Adipocyte (in vitro differentiated cells): ENCODE measurements at regions not wholly inside any gene's neighbourhood (a gene's known extent, or its start where the extent isn't known, plus 50 kb on each side); places are given as distances from the start of the nearest gene placed in this dataset.
"Not testable (repeated sequence)": the region's sequence is repeated elsewhere in the genome, so short reads cannot be mapped to it uniquely, and the experiment has no call there.

Experiments
- DNase-seq: peaks from one replicate; pipeline ENCODE4 v3.0.0-alpha.2; 2015; ENCODE audit warnings: low read depth
- H3K27me3 ChIP-seq: replicated peaks from 2 replicates; pipeline ENCODE4 v1.7.0; 2013; ENCODE audit warnings: mild to moderate bottlenecking, low read length, moderate library complexity; ENCODE audit not compliant: control insufficient read depth, insufficient read depth
- H3K36me3 ChIP-seq: 2 replicates; pipeline ENCODE4 v1.7.0; 2013; ENCODE audit warnings: low read length, mild to moderate bottlenecking, moderate library complexity; ENCODE audit not compliant: control insufficient read depth, insufficient read depth, severe bottlenecking
- H3K4me1 ChIP-seq: 2 replicates; pipeline ENCODE4 v1.7.0; 2013; ENCODE audit warnings: mild to moderate bottlenecking, low read length, moderate library complexity; ENCODE audit not compliant: control insufficient read depth, insufficient read depth
- H3K4me3 ChIP-seq: 2 replicates; pipeline ENCODE4 v1.7.0; 2013; ENCODE audit warnings: mild to moderate bottlenecking, low read length, moderate library complexity
- H3K9ac ChIP-seq: 2 replicates; pipeline ENCODE4 v1.7.0; 2013; ENCODE audit warnings: mild to moderate bottlenecking, low read length, moderate library complexity
- H3K9me3 ChIP-seq: 2 replicates; pipeline ENCODE4 v1.7.0; 2013; ENCODE audit warnings: mild to moderate bottlenecking, low read length, moderate library complexity; ENCODE audit not compliant: control insufficient read depth

DNA sequence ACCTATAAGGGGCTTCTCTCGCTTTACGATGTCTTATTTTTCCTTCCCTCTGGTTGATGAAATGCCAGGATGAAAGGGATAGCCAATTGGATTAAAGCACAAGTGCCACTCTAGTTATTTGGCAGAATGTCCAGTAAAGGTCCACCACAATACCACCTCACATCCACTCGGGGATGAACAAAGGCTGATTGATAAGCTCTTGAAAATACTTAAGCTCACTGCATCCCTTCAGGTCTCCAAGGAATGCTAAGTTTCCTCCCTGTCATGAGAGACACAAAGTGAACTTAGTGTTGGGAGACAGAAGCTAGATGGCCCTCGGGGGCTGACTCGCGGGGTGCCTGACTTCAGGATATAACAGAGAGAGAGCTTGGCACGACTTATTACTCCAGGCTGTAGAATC is 185.9 kb upstream of the ZNF644 start:
- not testable (repeated sequence) for H3K27me3 ChIP-seq

DNA sequence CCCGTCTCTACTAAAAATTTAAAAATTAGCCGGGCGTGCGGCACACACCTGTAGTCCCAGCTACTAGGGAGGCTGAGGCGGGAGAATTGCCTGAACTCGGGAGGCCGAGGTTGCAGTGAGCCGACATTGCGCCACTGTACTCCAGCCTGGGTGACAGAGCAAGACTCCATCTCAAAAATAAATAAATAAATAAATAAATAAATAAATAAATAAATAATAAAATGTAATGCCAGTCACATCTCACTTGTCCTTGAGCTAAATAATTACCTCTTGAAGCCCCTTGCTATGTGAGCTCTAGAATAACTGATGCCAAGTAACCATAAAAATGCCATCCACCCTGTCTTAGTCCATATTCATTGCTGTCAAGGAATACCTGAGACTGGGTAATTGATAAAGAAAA is 182.3 kb upstream of the ZNF644 start:
- DNase-seq, H3K4me1 ChIP-seq, H3K4me3 ChIP-seq, H3K36me3 ChIP-seq, H3K9me3 ChIP-seq, H3K9ac ChIP-seq: not testable (repeated sequence)
- H3K27me3 ChIP-seq: peaks cover 12% of the 10 kb centered on the region

More for the DNA sequence above, 185.9 kb upstream of the ZNF644 start:
- not testable (repeated sequence) for H3K36me3 ChIP-seq, H3K4me3 ChIP-seq, H3K9me3 ChIP-seq, DNase-seq, H3K9ac ChIP-seq, H3K4me1 ChIP-seq

DNA sequence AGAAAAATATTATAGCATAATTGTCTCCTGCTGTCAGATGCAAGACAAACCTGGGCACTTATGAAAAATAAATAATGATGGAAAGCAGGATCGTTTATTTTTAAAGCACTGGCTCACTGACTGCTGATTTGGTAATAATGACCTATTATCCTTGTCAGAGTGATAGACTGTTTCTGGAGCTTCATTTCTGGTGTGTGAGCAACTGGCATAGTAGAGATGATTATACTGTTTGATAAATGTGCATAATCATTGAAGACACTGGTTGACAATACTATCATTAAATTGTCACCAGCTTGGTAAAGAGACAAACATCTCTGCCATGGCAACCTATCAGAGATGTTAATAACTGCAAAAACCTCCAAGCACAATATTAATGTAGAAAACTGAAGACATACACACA is 179.9 kb upstream of the ZNF644 start:
- Histone ChIP-seq H3K9me3 (no peaks in the 10 kb centered on the region), H3K4me1 (no peaks in the 10 kb centered on the region), H3K36me3 (no peaks in the 10 kb centered on the region), H3K27me3 (peaks cover 12% of the 10 kb centered on the region), H3K9ac (no peak overlapping the region), H3K4me3 (no peak overlapping the region)
- DNase-seq: no peak

DNA sequence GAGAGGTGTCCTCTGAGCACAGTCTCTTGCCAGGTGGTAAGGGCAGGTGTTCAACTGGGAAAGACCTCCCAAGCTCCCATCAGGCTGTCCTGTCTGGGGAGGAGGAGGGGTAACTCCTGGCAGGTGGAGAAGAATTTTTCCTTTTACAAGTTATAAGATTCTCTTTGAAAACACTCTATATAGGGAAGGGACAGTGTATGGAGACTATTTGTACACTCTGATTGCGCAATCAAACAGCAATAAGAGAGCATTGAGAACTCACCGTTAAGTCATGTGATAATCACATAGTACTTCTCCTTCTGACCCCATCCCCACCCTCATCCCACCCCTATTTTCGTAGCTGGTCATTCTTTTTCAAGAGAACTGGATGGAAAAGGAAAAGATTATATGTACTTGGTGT is 179.3 kb upstream of the ZNF644 start:
- H3K9ac ChIP-seq: no peak overlapping the region
- H3K27me3 ChIP-seq: peaks cover 10% of the 10 kb centered on the region
- no peaks in the 10 kb centered on the region for H3K9me3 ChIP-seq
- peak; percentile 4 for DNase-seq
- no peaks in the 10 kb centered on the region for H3K4me1 ChIP-seq
- H3K4me3 ChIP-seq: no peak overlapping the region
- H3K36me3 ChIP-seq: no peaks in the 10 kb centered on the region

DNA sequence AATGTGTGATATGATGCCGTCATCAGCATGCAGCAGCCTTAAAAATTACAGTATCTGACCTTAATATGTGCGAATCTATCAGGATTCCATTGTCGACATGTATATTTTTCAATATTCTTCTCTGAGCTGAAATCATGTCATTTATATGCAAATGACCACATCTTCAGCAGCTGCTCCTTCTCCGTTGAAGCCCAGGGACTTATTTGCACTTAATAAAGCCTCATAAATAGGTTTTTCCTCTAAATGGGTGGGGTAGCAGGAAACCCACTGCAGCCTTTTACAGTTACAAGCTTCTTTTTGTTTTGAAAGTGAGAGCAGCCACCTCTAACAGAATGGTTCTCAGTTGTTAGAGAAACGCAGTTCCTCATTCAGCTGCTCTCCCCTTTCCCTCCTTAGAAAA is 178.8 kb upstream of the ZNF644 start:
- DNase-seq: no peak
- Histone ChIP-seq H3K36me3 (no peaks in the 10 kb centered on the region), H3K27me3 (peaks cover 7% of the 10 kb centered on the region), H3K4me3 (no peak overlapping the region), H3K4me1 (no peaks in the 10 kb centered on the region), H3K9me3 (no peaks in the 10 kb centered on the region), H3K9ac (no peak overlapping the region)

DNA sequence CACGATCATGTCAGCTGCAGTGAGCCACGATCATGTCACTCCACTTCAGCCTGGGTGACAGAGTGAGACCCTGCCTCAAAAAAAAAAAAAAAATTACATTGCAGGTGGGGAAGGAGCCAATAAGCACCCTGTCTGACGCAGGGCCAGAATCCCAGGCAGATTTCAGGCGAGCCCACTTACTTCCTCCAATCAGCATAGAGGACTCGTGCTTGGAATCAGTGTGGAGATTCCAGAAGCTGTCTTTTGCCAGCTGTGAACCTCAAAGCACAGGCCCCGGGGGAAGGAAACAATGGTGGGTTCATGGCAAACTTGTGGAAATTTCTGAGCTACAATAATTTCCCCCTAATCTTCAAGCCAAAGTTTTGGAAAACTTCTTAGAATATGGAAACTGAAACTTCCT is 178.2 kb upstream of the ZNF644 start:
- Histone ChIP-seq H3K4me1 (no peaks in the 10 kb centered on the region), H3K27me3 (peaks cover 7% of the 10 kb centered on the region), H3K9ac (no peak overlapping the region), H3K4me3 (no peak overlapping the region), H3K36me3 (no peaks in the 10 kb centered on the region), H3K9me3 (no peaks in the 10 kb centered on the region)
- DNase-seq: no peak

DNA sequence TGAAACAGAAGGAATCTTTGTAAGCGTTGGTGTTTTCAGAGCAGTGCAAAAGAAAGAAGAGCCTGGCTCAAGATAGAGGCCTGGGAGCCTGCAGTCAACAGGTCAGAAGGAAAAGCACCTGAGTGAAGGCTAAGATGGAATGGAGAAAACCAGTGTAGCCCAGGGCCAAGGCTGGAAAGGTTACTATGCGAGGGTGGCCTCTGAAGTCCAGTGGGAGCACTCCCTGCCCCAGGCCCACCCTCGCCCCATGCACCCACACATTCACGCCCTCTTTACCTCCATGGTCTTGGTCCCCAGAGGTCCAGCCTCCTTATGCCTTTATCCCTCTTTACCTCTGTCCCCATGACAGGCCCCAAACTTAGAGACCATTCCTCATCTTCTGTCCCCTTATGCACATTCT is 169.2 kb upstream of the ZNF644 start:
- no peaks in the 10 kb centered on the region for H3K36me3 ChIP-seq
- DNase-seq: no peak
- H3K9me3 ChIP-seq: no peaks in the 10 kb centered on the region
- peaks cover 19% of the 10 kb centered on the region for H3K27me3 ChIP-seq
- H3K4me3 ChIP-seq: no peak overlapping the region
- H3K9ac ChIP-seq: no peak overlapping the region
- H3K4me1 ChIP-seq: no peaks in the 10 kb centered on the region

DNA sequence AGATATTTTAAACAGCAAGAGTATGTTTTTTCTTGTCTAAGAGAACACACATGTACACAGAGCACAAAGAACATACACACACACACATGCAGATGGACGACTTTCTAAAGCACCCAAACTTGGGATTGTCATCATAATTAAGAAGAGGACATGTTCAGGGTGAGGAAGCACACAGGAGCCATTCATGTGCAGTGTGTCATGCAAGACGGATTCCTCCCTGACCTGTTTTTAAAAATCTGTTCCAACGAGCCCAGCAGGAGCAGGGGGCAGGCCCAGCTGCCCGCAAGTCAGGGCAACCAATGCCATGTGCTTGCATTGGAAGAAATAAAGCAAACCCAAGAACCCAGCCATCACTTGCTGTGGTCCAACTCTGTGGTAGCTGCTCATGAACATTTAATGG is 167.3 kb upstream of the ZNF644 start:
- no peak for DNase-seq
- H3K9ac ChIP-seq: no peak overlapping the region
- H3K36me3 ChIP-seq: no peaks in the 10 kb centered on the region
- peaks cover 19% of the 10 kb centered on the region for H3K27me3 ChIP-seq
- H3K4me3 ChIP-seq: no peak overlapping the region
- no peaks in the 10 kb centered on the region for H3K9me3 ChIP-seq
- H3K4me1 ChIP-seq: no peaks in the 10 kb centered on the region

DNA sequence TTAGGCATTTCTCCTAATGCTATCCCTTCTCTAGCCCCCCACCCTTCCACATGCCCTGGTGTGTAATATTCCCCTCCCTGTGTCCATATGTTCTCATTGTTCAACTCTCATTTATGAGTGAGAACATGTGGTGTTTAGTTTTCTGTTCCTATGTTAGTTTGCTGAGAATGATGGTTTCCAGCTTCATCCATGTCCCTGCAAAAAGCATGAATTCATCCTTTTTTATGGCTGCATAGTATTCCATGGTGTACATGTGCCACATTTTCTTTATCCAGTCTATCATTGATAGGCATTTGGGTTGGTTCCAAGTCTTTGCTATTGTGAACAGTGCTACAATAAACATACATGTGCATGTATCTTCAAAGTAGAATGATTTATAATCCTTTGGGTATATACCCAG is 161.0 kb upstream of the ZNF644 start:
- not testable (repeated sequence) for H3K4me1 ChIP-seq, H3K4me3 ChIP-seq, H3K9ac ChIP-seq, H3K36me3 ChIP-seq, DNase-seq, H3K27me3 ChIP-seq, H3K9me3 ChIP-seq

DNA sequence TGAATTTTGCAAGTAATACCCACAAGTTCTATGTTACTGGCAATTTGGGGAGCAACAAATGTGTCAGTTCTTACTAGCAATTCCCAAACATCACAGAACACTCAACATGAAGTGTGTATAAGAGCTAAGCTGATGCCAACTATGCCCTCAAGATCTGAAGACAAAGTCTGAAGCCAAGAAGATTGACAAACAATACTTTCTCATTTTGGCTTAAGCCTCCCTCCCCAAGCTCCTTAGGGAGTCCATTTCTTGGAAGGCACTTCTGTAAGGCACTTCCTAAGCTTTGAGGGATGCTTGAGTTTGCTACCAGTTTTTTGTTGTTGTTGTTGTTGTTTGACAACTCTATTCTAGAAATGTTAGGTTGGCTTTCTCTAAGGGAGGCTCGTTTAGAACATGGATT is 154.4 kb upstream of the ZNF644 start:
- no peak for DNase-seq
- H3K9me3 ChIP-seq: no peaks in the 10 kb centered on the region
- H3K4me3 ChIP-seq: no peak overlapping the region
- H3K27me3 ChIP-seq: peaks cover 58% of the 10 kb centered on the region
- H3K36me3 ChIP-seq: no peaks in the 10 kb centered on the region
- H3K4me1 ChIP-seq: no peaks in the 10 kb centered on the region
- no peak overlapping the region for H3K9ac ChIP-seq

DNA sequence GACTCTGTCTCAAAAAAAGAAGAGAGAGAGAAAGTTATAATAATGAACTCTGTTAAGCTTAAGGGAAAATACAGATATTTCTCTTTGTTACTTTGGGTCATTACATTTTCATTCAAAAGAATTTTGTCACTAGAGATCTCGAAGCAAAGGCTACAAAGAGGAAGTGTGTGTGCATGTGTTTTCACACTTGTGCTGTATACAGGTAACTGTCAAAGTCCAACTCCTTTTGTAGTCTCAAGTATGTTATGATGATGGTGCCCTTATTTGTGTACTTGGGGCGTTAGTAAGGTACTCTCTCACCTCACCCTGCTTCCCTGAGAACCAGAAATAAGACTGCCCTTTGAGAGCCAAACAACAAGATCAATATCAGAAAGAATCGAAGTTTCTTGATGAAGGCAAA is 152.9 kb upstream of the ZNF644 start:
- H3K36me3 ChIP-seq: no peaks in the 10 kb centered on the region
- DNase-seq: no peak
- H3K9me3 ChIP-seq: no peaks in the 10 kb centered on the region
- H3K9ac ChIP-seq: no peak overlapping the region
- no peak overlapping the region for H3K4me3 ChIP-seq
- H3K27me3 ChIP-seq: peaks cover 65% of the 10 kb centered on the region
- no peaks in the 10 kb centered on the region for H3K4me1 ChIP-seq

DNA sequence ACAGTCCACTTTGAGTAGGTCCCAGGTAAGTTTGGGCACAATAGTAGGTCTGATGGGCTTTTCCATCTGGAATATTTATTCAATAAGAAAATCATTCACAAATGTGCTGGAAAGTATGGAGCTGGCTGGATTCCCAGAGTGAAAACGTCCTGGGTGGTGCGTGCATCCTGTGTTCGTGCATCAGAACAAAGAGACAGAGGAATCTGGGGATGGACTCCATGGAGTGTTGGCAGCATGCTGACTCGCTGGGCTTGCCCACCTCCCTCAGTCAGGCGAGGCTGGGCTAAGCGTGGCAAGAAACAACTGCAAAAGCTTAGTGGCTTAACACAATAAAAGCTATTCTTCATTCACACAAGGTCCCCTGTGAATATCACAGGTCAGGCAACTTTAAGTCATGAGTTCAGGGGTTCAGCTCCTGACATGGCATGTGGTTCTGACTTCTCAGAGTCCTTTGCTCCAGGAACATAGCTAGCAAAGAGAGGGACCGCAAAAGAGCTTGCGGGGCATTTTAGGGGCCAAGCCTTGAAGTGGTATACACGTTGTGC is 151.6 kb upstream of the ZNF644 start:
- no peak for DNase-seq
- Histone ChIP-seq H3K9ac (no peak overlapping the region), H3K4me1 (no peaks in the 10 kb centered on the region), H3K9me3 (no peaks in the 10 kb centered on the region), H3K36me3 (no peaks in the 10 kb centered on the region), H3K27me3 (peaks cover 65% of the 10 kb centered on the region), H3K4me3 (no peak overlapping the region)
